Prostate gland (tissue), 2 donors: ENCODE measurements at regions not wholly inside any gene's neighbourhood (a gene's known extent, or its start where the extent isn't known, plus 50 kb on each side); places are given as distances from the start of the nearest gene placed in this dataset.

Experiments
- CTCF ChIP-seq, 4 experiments: fragments of 200-600 bp in 2 of 4; fragments of 450-650 bp in 2 of 4; sonication (generic) in 2 of 4; IDR thresholded peaks; 1 replicate in 3 of 4; 2 replicates in 1 of 4; pipeline ENCODE4 v1.5.1; 2016 to 2019; ENCODE audit warnings: antibody characterized with exemption in 4 of 4, mild to moderate bottlenecking in 2 of 4, moderate library complexity in 2 of 4
- POLR2A ChIP-seq: fragments of 450-650 bp; IDR thresholded peaks from one replicate; pipeline ENCODE4 v1.6.1; 2016; ENCODE audit warnings: antibody characterized with exemption, mild to moderate bottlenecking

GRCh38 chr6:159416891-159417560 is 247.8 kb downstream of the FNDC1 start:
- TF ChIP-seq CTCF (IDR thresholded peaks at IDR 0.05), result no peak
- no peak for TF ChIP-seq POLR2A
